HepG2 (cell line): ENCODE measurements at regions not wholly inside any gene's neighbourhood (a gene's known extent, or its start where the extent isn't known, plus 50 kb on each side); places are given as distances from the start of the nearest gene placed in this dataset.
A peak's percentile ranks its signal among the peaks of the same experiment; 100 is the strongest.
"Not testable (repeated sequence)": the region's sequence is repeated elsewhere in the genome, so short reads cannot be mapped to it uniquely, and the experiment has no call there.

Experiments used
- ATAC-seq: fragments of 200-7000 bp; cut with Tn5 transposase; 3 replicates; pipeline ENCODE4 v1.9.1; 2020; ENCODE audit warnings: mild to moderate bottlenecking, moderate library complexity
- BruUV-seq: library from RNA; stranded (reverse); fragments of 400-500 nt; replicated peaks from 2 replicates; lab custom pipeline; 2021; lab: Mats Ljungman, UMichigan
- CTCF ChIA-PET: fragments of 300-600 bp; formaldehyde crosslinking; extraction: SDS; loops from one replicate; lab custom pipeline; 2021; ENCODE audit warnings: low total read pairs, inconsistent platforms, low intra/inter-chr PET ratio; lab: Yijun Ruan, JAX
- POLR2A ChIA-PET: fragments of 350-600 bp; sonication (Branson Sonifier 250); formaldehyde crosslinking; loops from one replicate; lab custom pipeline; 2020; ENCODE audit warnings: antibody characterized with exemption, inconsistent platforms; lab: Yijun Ruan, JAX
- DNase-seq: peaks from one replicate; pipeline ENCODE4 v3.0.0-alpha.2; 2015; ENCODE audit warnings: low spot score
- FAIRE-seq: peaks from 3 replicates; lab custom pipeline; 2011; peaks lifted over from hg19 to GRCh38; lab: Jason Lieb, UNC
- H2AFZ ChIP-seq: one replicate; pipeline ENCODE4 v1.6.1; 2011; ENCODE audit warnings: low read length, inconsistent platforms
- H3K27ac ChIP-seq: fragments of 300-600 bp; 3 replicates; pipeline ENCODE4 v1.8.0; 2011; ENCODE audit warnings: mixed run types, mild to moderate bottlenecking, mixed read lengths, low read length, inconsistent platforms; ENCODE audit not compliant: insufficient read depth; ENCODE audit errors: extremely low read length
- H3K27me3 ChIP-seq, 2 experiments: fragments of 200-600 bp in 1 of 2; 2 replicates in 1 of 2; 3 replicates in 1 of 2; pipeline versions ENCODE4 v1.6.0 to v1.8.0; 2011; ENCODE audit warnings: low read length in 2 of 2, mild to moderate bottlenecking in 2 of 2, moderate library complexity in 2 of 2, inconsistent platforms in 1 of 2; ENCODE audit not compliant: insufficient read depth in 2 of 2, control insufficient read depth in 1 of 2
- H3K36me3 ChIP-seq, 2 experiments: fragments of 200-600 bp in 1 of 2; replicated peaks in 1 of 2; 2 replicates in 1 of 2; 3 replicates in 1 of 2; pipeline versions ENCODE4 v1.5.1 to v1.8.0; 2011; ENCODE audit warnings: low read length in 2 of 2, inconsistent platforms in 1 of 2; ENCODE audit not compliant: insufficient read depth in 2 of 2, control insufficient read depth in 1 of 2
- H3K4me1 ChIP-seq: 2 replicates; pipeline ENCODE4 v1.5.1; 2012; ENCODE audit warnings: low read length, inconsistent platforms; ENCODE audit not compliant: insufficient read depth
- H3K4me2 ChIP-seq: 2 replicates; pipeline ENCODE4 v1.6.0; 2011; ENCODE audit warnings: low read depth, low read length, inconsistent platforms
- H3K4me3 ChIP-seq, 3 experiments: fragments of 200-600 bp in 1 of 3; sonication (generic), shearing (Covaris generic) in 1 of 3; replicated peaks in 1 of 3; 2 replicates each; pipeline ENCODE4 v1.5.1; 2011 to 2016; ENCODE audit warnings: low read length in 3 of 3, inconsistent platforms in 2 of 3, low read depth in 2 of 3, mild to moderate bottlenecking in 2 of 3, control low read depth in 1 of 3, mixed read lengths in 1 of 3; ENCODE audit not compliant: insufficient read depth in 1 of 3
- H3K79me2 ChIP-seq: one replicate; pipeline ENCODE4 v1.6.1; 2011; ENCODE audit warnings: low read length, inconsistent platforms; ENCODE audit not compliant: insufficient read depth
- H3K9ac ChIP-seq: 2 replicates; pipeline ENCODE4 v1.6.0; 2011; ENCODE audit warnings: mild to moderate bottlenecking, low read depth, low read length, inconsistent platforms; ENCODE audit not compliant: insufficient read depth
- H3K9me3 ChIP-seq: 2 replicates; pipeline ENCODE4 v1.5.1; 2012; ENCODE audit warnings: mild to moderate bottlenecking, low read length
- H4K20me1 ChIP-seq: 2 replicates; pipeline ENCODE4 v1.6.0; 2011; ENCODE audit warnings: inconsistent platforms, mild to moderate bottlenecking, low read length, moderate library complexity; ENCODE audit not compliant: insufficient read depth
- CREB1 ChIP-seq, 2 experiments: fragments of 450-650 bp in 1 of 2; IDR thresholded peaks; 2 replicates each; pipeline ENCODE4 v1.6.1; 2016 to 2017; ENCODE audit warnings: control low read depth in 1 of 2, mild to moderate bottlenecking in 1 of 2, missing compliant biosample characterization in 1 of 2, missing genetic modification characterization in 1 of 2
- WGBS: methylation state at CpG from one replicate; pipeline ENCODE4 v1.1.6; 2017; ENCODE audit warnings: low lambda C conversion rate; 5-methylcytosine and 5-hydroxymethylcytosine counted together
- in situ Hi-C: cut with HindIII; loops from 2 replicates; pipeline ENCODE4 v1.10.0; 2017; ENCODE audit warnings: low pct_unique_long_range_greater_than_20kb; ENCODE audit not compliant: extremely low pct_ligation_motif_present
- intact Hi-C: fragments of 100-400 bp; cut with micrococcal nuclease; formaldehyde crosslinking; loops from one replicate; pipeline ENCODE4 v1.10.0; 2022; ENCODE audit not compliant: unreplicated experiment

DNA sequence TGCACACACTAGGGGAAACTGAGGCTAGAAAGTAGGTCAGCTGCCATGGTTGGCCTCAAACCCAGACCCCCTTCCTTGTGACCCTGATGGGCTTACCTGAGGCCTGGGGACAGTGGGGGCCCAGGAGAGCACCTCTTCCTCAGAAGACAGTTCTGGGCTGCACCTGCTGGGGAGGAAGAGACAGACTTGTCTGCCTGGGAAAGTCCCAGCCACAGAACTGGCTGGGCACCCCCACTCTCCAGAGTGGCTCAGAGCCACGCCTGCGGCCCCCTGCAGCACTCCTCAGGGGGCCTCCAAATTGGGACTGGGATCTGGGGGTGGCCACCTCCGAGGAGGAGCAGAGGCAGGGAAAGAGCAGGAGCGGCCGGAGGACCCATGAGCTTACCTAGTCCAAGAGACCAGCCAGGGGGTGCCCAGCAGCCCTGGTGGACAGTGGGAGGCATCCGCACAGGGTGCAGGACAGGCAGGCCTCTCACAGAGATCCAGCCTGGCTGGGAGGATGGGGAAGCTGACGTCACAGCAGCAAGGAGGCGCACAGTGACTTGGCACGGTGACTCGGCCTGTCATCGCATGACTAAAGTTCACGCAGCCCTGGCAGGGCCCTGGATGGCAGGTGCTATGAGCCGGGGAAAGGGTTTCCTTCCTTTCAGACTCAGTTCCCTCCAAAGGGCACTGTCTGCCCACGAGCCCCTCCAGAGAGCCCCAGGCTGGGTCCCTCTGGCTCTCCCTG is 907.7 kb downstream of the TUBA3C start:
- POLR2A ChIA-PET; H3K9me3 ChIP-seq; H3K4me3 ChIP-seq; H3K4me2 ChIP-seq; DNase-seq; H3K36me3 ChIP-seq; H3K79me2 ChIP-seq; CTCF ChIA-PET; H2AFZ ChIP-seq; H4K20me1 ChIP-seq; BruUV-seq; TF ChIP-seq CREB1 (CRISPR knock-in tag; IDR thresholded peaks at IDR 0.05): not testable (repeated sequence)
- ATAC-seq, result peak; percentile 35
- 33% methylated on average over 6 of the region's 14 CpGs for WGBS
- peak; percentile 86 for TF ChIP-seq CREB1 (IDR thresholded peaks at IDR 0.05)
- TF ChIP-seq, all 625 proteins: peak for 1; not testable (repeated sequence) for 624
- H3K4me1 ChIP-seq, H3K9ac ChIP-seq, in situ Hi-C loops, intact Hi-C loops, FAIRE-seq, H3K27me3 ChIP-seq, H3K27ac ChIP-seq: not testable (repeated sequence)

DNA sequence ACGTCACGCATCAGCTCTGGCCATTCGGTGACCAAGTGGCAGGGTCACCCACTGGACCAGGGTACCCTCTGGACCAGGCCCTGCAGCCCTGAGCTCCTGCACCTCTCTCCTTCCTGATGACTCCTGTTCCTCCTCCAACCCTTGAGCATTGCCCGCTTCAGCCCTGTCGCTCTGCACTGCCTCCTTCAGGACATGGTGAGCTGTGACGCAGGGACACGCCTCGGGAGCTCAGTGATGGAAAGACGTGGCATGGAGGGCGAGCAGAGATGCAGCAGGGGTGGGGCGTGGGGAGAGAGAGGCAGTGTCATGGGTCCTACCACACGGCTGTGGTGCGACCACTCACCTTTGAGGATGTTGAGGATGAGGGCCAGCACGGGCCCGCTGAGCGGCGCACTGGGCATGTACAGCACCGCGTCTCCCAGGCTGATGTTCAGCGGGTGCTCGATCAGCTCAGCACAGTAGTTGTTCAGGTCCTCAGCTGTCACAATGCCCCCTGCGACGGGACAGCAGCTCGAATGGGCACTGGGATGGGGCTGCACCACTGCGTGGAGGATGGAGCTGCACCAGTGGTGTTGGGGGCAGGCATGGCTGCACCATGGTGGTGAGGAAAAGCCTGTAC is 922.7 kb downstream of the TUBA3C start:
- intact Hi-C loops, BruUV-seq, POLR2A ChIA-PET, H3K27me3 ChIP-seq, H3K4me3 ChIP-seq, H3K9ac ChIP-seq, DNase-seq, H3K4me2 ChIP-seq, H3K79me2 ChIP-seq, H4K20me1 ChIP-seq, H3K4me1 ChIP-seq, ATAC-seq, FAIRE-seq, H2AFZ ChIP-seq, in situ Hi-C loops, H3K36me3 ChIP-seq, H3K27ac ChIP-seq, CTCF ChIA-PET: not testable (repeated sequence)
- peaks cover 37% of the 10 kb centered on the region for H3K9me3 ChIP-seq
- 55% methylated on average over 25 of the region's 25 CpGs for WGBS

DNA sequence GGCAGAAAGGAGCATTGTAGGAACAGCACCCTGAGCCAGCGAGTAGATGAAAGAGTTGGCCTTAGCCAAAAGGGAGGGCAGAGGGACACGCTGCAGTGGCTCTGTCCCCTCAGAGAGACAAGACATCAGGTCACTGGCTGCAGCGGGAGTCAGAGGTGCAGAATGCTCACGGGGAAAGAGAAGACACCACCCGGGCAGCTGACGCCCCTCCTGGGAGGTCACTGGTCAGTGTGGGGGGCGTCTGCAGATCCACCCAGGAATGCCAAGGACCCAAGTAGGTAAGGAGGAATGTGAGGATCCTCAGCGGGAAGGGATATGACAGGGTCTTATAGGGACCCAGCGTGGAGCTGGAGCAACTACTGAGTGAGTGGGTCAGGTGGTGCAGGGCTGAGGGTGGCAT is 923.9 kb downstream of the TUBA3C start:
- FAIRE-seq, ATAC-seq, DNase-seq, H3K36me3 ChIP-seq, H2AFZ ChIP-seq, H3K79me2 ChIP-seq, BruUV-seq, H3K27me3 ChIP-seq, H3K4me3 ChIP-seq, H3K9ac ChIP-seq, H4K20me1 ChIP-seq, CTCF ChIA-PET, POLR2A ChIA-PET, intact Hi-C loops, H3K4me1 ChIP-seq, in situ Hi-C loops, H3K27ac ChIP-seq, H3K4me2 ChIP-seq: not testable (repeated sequence)
- peaks cover 49% of the 10 kb centered on the region for H3K9me3 ChIP-seq
- 49% methylated on average over 9 of the region's 9 CpGs for WGBS
